Erythroblast (primary cell): ENCODE measurements at regions not wholly inside any gene's neighbourhood (a gene's known extent, or its start where the extent isn't known, plus 50 kb on each side); places are given as distances from the start of the nearest gene placed in this dataset.
"Not testable (repeated sequence)": the region's sequence is repeated elsewhere in the genome, so short reads cannot be mapped to it uniquely, and the experiment has no call there.

Experiments used
- GATA1 ChIP-seq: IDR thresholded peaks from 2 replicates; pipeline ENCODE4 v1.6.1; 2011; ENCODE audit warnings: low read depth, mild to moderate bottlenecking, control low read depth, low read length, moderate library complexity
- POLR2A ChIP-seq: IDR thresholded peaks from 2 replicates; pipeline ENCODE4 v1.6.1; 2011; ENCODE audit warnings: mild to moderate bottlenecking, low read length

DNA sequence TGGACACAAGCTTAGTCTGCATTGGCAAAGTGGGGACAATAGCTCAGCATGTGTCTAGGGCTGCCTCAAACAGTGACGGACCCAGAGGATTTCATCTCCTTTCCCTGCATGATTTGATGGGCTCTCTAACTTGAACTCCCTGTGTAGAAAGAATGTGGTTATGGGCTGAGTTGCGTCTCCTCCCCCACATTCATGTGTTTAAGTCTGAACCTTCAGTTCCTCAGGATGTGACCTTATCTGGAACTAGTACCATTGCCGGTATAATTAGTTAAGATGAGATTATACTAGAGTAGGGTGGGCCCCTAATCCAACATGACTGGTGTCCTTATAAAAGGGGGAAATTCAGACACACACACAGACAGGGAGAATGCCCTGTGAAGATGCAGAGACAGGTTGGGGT lies 257.6 kb downstream of the BCL2L11 start:
- TF ChIP-seq POLR2A, GATA1: not testable (repeated sequence)
